ENCODE measurements at regions not wholly inside any gene's neighbourhood (a gene's known extent, or its start where the extent isn't known, plus 50 kb on each side); places are given as distances from the start of the nearest gene placed in this dataset.

DNA sequence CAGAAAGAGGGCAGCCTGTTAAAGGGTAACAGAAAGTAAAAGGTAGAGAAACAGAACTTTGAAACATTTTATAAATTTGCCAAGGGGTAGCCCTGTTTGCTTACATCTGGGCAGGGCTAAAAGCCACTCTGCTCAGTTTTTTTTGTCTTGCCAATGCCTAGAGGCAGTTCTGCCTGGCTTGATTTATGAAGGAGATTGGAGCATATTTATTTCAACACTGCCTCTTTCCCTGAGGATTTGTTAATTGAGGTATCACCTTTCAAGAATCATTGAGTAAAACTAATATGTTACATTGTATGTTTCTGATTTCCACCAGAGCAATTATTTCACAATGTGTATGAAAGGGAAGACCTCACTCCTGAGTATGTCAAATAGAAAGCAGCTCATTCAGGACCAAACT is 160.8 kb downstream of the GXYLT1 start:
- H3K79me2 ChIP-seq (replicated peaks; ENCODE audit: insufficient read depth, low read length) = no peaks in the 10 kb centered on the region
- no peaks in the 10 kb centered on the region for H3K27me3 ChIP-seq (ENCODE audit: insufficient read depth, low read depth, low read length)
- H3K36me3 ChIP-seq (ENCODE audit: insufficient read depth, low read length) = no peaks in the 10 kb centered on the region
- H3K27ac ChIP-seq (ENCODE audit: low read length) = no peak overlapping the region
- no peaks in the 10 kb centered on the region for H3F3A ChIP-seq (ENCODE audit: insufficient read depth, low read length, poor library complexity, severe bottlenecking)
- H3K9me2 ChIP-seq (ENCODE audit: insufficient read depth, low read length) = no peaks in the 10 kb centered on the region
- H3K4me3 ChIP-seq (ENCODE audit: low read length) = no peak overlapping the region
- no peak for TF ChIP-seq EP300 (conservative IDR thresholded peaks at IDR 0.05; ENCODE audit: poor library complexity, severe bottlenecking)
- TF ChIP-seq, protein P1, sequence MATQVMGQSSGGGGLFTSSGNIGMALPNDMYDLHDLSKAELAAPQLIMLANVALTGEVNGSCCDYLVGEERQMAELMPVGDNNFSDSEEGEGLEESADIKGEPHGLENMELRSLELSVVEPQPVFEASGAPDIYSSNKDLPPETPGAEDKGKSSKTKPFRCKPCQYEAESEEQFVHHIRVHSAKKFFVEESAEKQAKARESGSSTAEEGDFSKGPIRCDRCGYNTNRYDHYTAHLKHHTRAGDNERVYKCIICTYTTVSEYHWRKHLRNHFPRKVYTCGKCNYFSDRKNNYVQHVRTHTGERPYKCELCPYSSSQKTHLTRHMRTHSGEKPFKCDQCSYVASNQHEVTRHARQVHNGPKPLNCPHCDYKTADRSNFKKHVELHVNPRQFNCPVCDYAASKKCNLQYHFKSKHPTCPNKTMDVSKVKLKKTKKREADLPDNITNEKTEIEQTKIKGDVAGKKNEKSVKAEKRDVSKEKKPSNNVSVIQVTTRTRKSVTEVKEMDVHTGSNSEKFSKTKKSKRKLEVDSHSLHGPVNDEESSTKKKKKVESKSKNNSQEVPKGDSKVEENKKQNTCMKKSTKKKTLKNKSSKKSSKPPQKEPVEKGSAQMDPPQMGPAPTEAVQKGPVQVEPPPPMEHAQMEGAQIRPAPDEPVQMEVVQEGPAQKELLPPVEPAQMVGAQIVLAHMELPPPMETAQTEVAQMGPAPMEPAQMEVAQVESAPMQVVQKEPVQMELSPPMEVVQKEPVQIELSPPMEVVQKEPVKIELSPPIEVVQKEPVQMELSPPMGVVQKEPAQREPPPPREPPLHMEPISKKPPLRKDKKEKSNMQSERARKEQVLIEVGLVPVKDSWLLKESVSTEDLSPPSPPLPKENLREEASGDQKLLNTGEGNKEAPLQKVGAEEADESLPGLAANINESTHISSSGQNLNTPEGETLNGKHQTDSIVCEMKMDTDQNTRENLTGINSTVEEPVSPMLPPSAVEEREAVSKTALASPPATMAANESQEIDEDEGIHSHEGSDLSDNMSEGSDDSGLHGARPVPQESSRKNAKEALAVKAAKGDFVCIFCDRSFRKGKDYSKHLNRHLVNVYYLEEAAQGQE (IDR thresholded peaks at IDR 0.05; ENCODE audit: borderline replicate concordance) = no peak
- no peak for TF ChIP-seq RAD21 (conservative IDR thresholded peaks at IDR 0.05)
- no peak for TF ChIP-seq EZH2 (IDR thresholded peaks at IDR 0.05; ENCODE audit: borderline replicate concordance, insufficient read depth, low read length, poor library complexity, severe bottlenecking)
- no peak for TF ChIP-seq CTCF (IDR thresholded peaks at IDR 0.05; ENCODE audit: poor library complexity, severe bottlenecking)
- TF ChIP-seq SMC3 (conservative IDR thresholded peaks at IDR 0.05; ENCODE audit: poor library complexity) = no peak
- no peak for TF ChIP-seq TAF1 (IDR thresholded peaks at IDR 0.05; ENCODE audit: low read depth)
- TF ChIP-seq POLR2AphosphoS5 (IDR thresholded peaks at IDR 0.05) = no peak
- no peak for TF ChIP-seq MXI1 (conservative IDR thresholded peaks at IDR 0.05; ENCODE audit: poor library complexity, severe bottlenecking)
- H2AFZ ChIP-seq (ENCODE audit: low read depth, low read length) = no peak overlapping the region
- H3K9ac ChIP-seq (ENCODE audit: low read length) = no peak overlapping the region
- no peaks in the 10 kb centered on the region for H3K9me3 ChIP-seq (ENCODE audit: low read length)
- no peak overlapping the region for H3K4me2 ChIP-seq (ENCODE audit: low read length)
- no peaks in the 10 kb centered on the region for H4K20me1 ChIP-seq (ENCODE audit: insufficient read depth)

DNA sequence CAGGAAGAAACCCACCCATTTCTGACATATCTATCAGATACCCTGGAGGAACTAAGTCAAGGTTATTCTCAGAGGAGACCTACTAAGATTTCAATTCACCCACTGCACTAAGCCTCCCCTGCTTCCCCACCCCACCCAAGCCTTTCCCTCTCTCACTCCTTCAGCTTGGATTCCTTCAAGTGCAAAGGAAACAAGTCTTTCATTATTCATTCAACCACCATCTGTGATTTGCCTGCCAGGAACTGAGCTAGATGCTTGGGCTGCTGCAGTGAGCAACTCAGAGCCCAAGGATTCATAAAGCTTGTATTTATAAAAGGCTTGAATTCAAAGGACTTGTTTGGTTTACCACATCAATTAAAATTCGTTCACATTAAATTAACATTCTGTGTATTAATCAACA is 161.3 kb downstream of the GXYLT1 start:
- Histone ChIP-seq H3K4me3 (ENCODE audit: low read length) (no peak overlapping the region), H3K9me2 (ENCODE audit: insufficient read depth, low read length) (no peaks in the 10 kb centered on the region), H4K20me1 (ENCODE audit: insufficient read depth) (no peaks in the 10 kb centered on the region), H3K27me3 (ENCODE audit: insufficient read depth, low read depth, low read length) (no peaks in the 10 kb centered on the region), H3F3A (ENCODE audit: insufficient read depth, low read length, poor library complexity, severe bottlenecking) (no peaks in the 10 kb centered on the region), H3K9ac (ENCODE audit: low read length) (no peak overlapping the region), H3K4me2 (ENCODE audit: low read length) (no peak overlapping the region), H2AFZ (ENCODE audit: low read depth, low read length) (no peak overlapping the region), H3K79me2 (replicated peaks; ENCODE audit: insufficient read depth, low read length) (no peaks in the 10 kb centered on the region), H3K36me3 (ENCODE audit: insufficient read depth, low read length) (no peaks in the 10 kb centered on the region), H3K27ac (ENCODE audit: low read length) (no peak overlapping the region), H3K9me3 (ENCODE audit: low read length) (no peaks in the 10 kb centered on the region)
- TF ChIP-seq, protein P1 (IDR thresholded peaks at IDR 0.05; ENCODE audit: borderline replicate concordance) = no peak
- TF ChIP-seq RAD21 (conservative IDR thresholded peaks at IDR 0.05) (no peak), POLR2AphosphoS5 (IDR thresholded peaks at IDR 0.05) (no peak)

Measured in neural cell (in vitro differentiated cells).